WTC11 (cell line): ENCODE measurements at regions not wholly inside any gene's neighbourhood (a gene's known extent, or its start where the extent isn't known, plus 50 kb on each side); places are given as distances from the start of the nearest gene placed in this dataset.

Experiments used
- ATAC-seq: fragments of 200-7000 bp; cut with Tn5 transposase; 2 replicates; pipeline ENCODE4 v1.10.0; 2021; ENCODE audit warnings: mild to moderate bottlenecking, moderate library complexity
- CTCF ChIA-PET: fragments of 300-600 bp; sonication (Branson Sonifier 250); formaldehyde crosslinking; loops from one replicate; lab custom pipeline; 2021; ENCODE audit warnings: antibody characterized with exemption; lab: Charles Lee
- POLR2A ChIA-PET: fragments of 350-600 bp; sonication (Branson Sonifier 250); formaldehyde crosslinking; loops from one replicate; lab custom pipeline; 2021; ENCODE audit warnings: antibody characterized with exemption; lab: Charles Lee
- DNase-seq: peaks from one replicate; pipeline ENCODE4 v3.0.0; 2021; ENCODE audit warnings: low spot score
- H3K27ac Mint-ChIP-seq: 2 replicates; pipeline ENCODE4 v1.8.0; 2021; ENCODE audit warnings: mixed read lengths
- H3K27me3 Mint-ChIP-seq: 2 replicates; pipeline ENCODE4 v1.8.0; 2021; ENCODE audit warnings: low read depth, mild to moderate bottlenecking, moderate library complexity, mixed read lengths
- H3K36me3 Mint-ChIP-seq: 2 replicates; pipeline ENCODE4 v1.8.0; 2021; ENCODE audit warnings: mixed read lengths
- H3K4me1 Mint-ChIP-seq: 2 replicates; pipeline ENCODE4 v1.8.0; 2022; ENCODE audit warnings: mixed read lengths
- H3K4me3 Mint-ChIP-seq: 2 replicates; pipeline ENCODE4 v1.8.0; 2021; ENCODE audit warnings: mild to moderate bottlenecking, moderate library complexity, mixed read lengths
- H3K9me3 Mint-ChIP-seq: 2 replicates; pipeline ENCODE4 v1.8.0; 2021; ENCODE audit warnings: mixed read lengths
- CREB1 ChIP-seq: sonication (generic); formaldehyde crosslinking; IDR thresholded peaks from 2 replicates; pipeline ENCODE4 v1.8.0; 2023; ENCODE audit warnings: mild to moderate bottlenecking, missing genetic modification reagents
- EMX1 ChIP-seq: fragments of 250-450 bp; sonication (Bioruptor Pico); IDR thresholded peaks from 2 replicates; pipeline ENCODE4 v1.8.0; 2021; ENCODE audit warnings: mild to moderate bottlenecking
- ESRRA ChIP-seq: sonication (generic); formaldehyde crosslinking; IDR thresholded peaks from 2 replicates; pipeline ENCODE4 v1.8.1; 2022; ENCODE audit warnings: mild to moderate bottlenecking, missing genetic modification reagents, borderline replicate concordance
- ETV6 ChIP-seq: sonication (generic); formaldehyde crosslinking; IDR thresholded peaks from 2 replicates; pipeline ENCODE4 v1.8.1; 2022; ENCODE audit warnings: mild to moderate bottlenecking, missing genetic modification reagents
- FOXK1 ChIP-seq: sonication (generic); formaldehyde crosslinking; IDR thresholded peaks from 2 replicates; pipeline ENCODE4 v1.8.0; 2022; ENCODE audit warnings: mild to moderate bottlenecking, moderate library complexity, missing genetic modification reagents
- HMGA2 ChIP-seq: fragments of 250-450 bp; sonication (Bioruptor Pico); IDR thresholded peaks from 2 replicates; pipeline ENCODE4 v1.4.0; 2021; ENCODE audit warnings: mild to moderate bottlenecking, moderate library complexity
- MYBL2 ChIP-seq: sonication (generic); formaldehyde crosslinking; IDR thresholded peaks from 2 replicates; pipeline ENCODE4 v1.8.1; 2023; ENCODE audit warnings: mild to moderate bottlenecking, moderate library complexity, missing genetic modification reagents
- NFATC4 ChIP-seq: fragments of 250-450 bp; sonication (Bioruptor Pico); IDR thresholded peaks from 2 replicates; pipeline ENCODE4 v1.9.0; 2021; ENCODE audit warnings: mild to moderate bottlenecking
- NFE2L1 ChIP-seq: sonication (generic); formaldehyde crosslinking; IDR thresholded peaks from 2 replicates; pipeline ENCODE4 v1.8.1; 2023; ENCODE audit warnings: missing genetic modification reagents
- NFYB ChIP-seq: sonication (generic); formaldehyde crosslinking; conservative IDR thresholded peaks from 2 replicates; pipeline ENCODE4 v1.8.0; 2022; ENCODE audit warnings: low read depth, missing genetic modification reagents
- NR1H2 ChIP-seq: sonication (generic); formaldehyde crosslinking; IDR thresholded peaks from 2 replicates; pipeline ENCODE4 v1.9.0; 2021; ENCODE audit warnings: mild to moderate bottlenecking, moderate library complexity, missing genetic modification reagents
- OVOL2 ChIP-seq: fragments of 250-450 bp; sonication (Bioruptor Pico); IDR thresholded peaks from 2 replicates; pipeline ENCODE4 v1.9.0; 2021; ENCODE audit warnings: mild to moderate bottlenecking, borderline replicate concordance
- PRRX2 ChIP-seq: fragments of 250-450 bp; sonication (Bioruptor Pico); IDR thresholded peaks from 2 replicates; pipeline ENCODE4 v1.8.0; 2021; ENCODE audit warnings: mild to moderate bottlenecking
- SMAD3 ChIP-seq: sonication (generic); formaldehyde crosslinking; IDR thresholded peaks from 2 replicates; pipeline ENCODE4 v1.8.0; 2022; ENCODE audit warnings: missing genetic modification reagents, mild to moderate bottlenecking, borderline replicate concordance
- TEAD4 ChIP-seq: sonication (generic); formaldehyde crosslinking; IDR thresholded peaks from 2 replicates; pipeline ENCODE4 v1.8.0; 2022; ENCODE audit warnings: mild to moderate bottlenecking, missing genetic modification reagents
- ZNF138 ChIP-seq: sonication (generic); formaldehyde crosslinking; conservative IDR thresholded peaks from 2 replicates; pipeline ENCODE4 v1.8.1; 2022; ENCODE audit warnings: mild to moderate bottlenecking, moderate library complexity, missing genetic modification reagents
- ZNF263 ChIP-seq: sonication (generic); formaldehyde crosslinking; IDR thresholded peaks from 2 replicates; pipeline ENCODE4 v1.8.1; 2022; ENCODE audit warnings: low read depth, mild to moderate bottlenecking, moderate library complexity, missing genetic modification reagents
- ZNF281 ChIP-seq: sonication (generic); formaldehyde crosslinking; IDR thresholded peaks from 2 replicates; pipeline ENCODE4 v1.8.0; 2023; ENCODE audit warnings: mild to moderate bottlenecking, missing genetic modification reagents
- ZNF671 ChIP-seq: fragments of 250-450 bp; sonication (Bioruptor Pico); IDR thresholded peaks from 2 replicates; pipeline ENCODE4 v1.8.0; 2021; ENCODE audit warnings: mild to moderate bottlenecking
- TF ChIP-seq, protein P1 (sequence below): sonication (generic); formaldehyde crosslinking; IDR thresholded peaks from 2 replicates; pipeline ENCODE4 v1.8.0; 2022; ENCODE audit warnings: mild to moderate bottlenecking, missing genetic modification reagents
- TF ChIP-seq, protein P2 (sequence below): sonication (generic); formaldehyde crosslinking; IDR thresholded peaks from 2 replicates; pipeline ENCODE4 v1.8.0; 2022; ENCODE audit warnings: missing genetic modification reagents
- TF ChIP-seq, protein P3 (sequence below): sonication (generic); formaldehyde crosslinking; IDR thresholded peaks from 2 replicates; pipeline ENCODE4 v1.8.1; 2023; ENCODE audit warnings: mild to moderate bottlenecking, missing genetic modification reagents, borderline replicate concordance
- TF ChIP-seq, protein P4 (sequence below): sonication (generic); formaldehyde crosslinking; IDR thresholded peaks from 2 replicates; pipeline ENCODE4 v1.8.0; 2023; ENCODE audit warnings: missing genetic modification reagents

DNA sequence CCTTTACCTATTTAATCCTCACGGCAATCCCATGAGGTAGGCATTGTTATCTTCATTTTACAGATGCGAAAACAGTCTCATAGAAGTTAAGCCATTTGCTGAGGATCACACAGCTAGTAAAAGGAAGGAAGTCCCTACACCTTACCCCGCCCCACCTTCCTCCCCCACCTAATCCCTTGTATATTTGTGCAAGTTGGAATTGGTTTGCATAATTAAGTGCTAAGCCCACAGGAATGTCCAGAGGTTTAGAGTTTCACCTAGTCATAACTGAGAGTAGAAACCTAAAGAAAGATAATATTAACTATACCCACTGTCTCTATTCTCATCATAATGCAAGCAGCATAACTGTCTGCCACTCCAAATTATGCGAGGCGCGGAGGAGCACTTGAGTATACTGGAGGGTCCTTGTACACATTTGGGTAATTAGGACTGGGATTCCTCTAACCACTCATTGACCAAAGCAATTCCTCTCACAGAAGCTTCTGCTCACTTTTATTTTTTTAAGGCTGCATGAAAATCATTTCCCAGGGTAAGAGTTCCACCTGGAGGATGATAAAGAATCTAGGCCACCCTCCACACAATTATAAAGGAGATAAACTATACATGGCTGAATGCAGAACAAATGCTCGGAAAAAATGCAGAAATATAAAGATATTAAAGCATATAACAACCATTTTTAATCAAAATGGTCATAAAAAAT is 199.9 kb downstream of the FAM181B start (continued):
- TF ChIP-seq SMAD3 (CRISPR knock-in tag) = no peak
- TF ChIP-seq, protein P1, sequence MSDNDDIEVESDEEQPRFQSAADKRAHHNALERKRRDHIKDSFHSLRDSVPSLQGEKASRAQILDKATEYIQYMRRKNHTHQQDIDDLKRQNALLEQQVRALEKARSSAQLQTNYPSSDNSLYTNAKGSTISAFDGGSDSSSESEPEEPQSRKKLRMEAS (CRISPR knock-in tag) = no peak

DNA sequence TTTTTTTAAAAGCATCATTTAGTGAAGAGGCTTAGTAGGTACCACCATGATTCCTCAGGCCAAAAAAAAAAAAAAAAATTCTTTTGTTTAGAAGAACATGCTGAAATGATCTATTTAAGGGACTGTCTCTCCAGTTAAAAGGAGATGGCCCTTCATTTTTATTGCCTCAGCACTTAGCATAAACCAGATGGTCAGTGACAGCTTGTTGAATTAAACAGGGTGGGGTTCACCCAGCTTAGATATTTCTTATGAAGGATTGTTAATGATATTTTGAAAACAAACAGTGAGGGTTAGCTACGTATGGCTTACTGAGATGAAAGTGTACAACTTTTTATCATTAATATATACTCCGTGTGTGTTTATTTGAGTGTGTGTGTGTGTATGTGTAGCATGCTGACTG is 203.7 kb downstream of the FAM181B start:
- Mint-ChIP-seq H3K27ac (no peak overlapping the region), H3K27me3 (no peaks in the 10 kb centered on the region), H3K36me3 (no peaks in the 10 kb centered on the region), H3K4me1 (peaks cover 11% of the 10 kb centered on the region), H3K4me3 (no peak overlapping the region), H3K9me3 (peaks cover 9% of the 10 kb centered on the region; the same call in 1 of the 2 replicates)
- no peak for ATAC-seq
- POLR2A ChIA-PET = interaction anchor here (0.7 kb wide), 1 partner anchor 1266 kb away, joined by 4 read pairs; no protein-coding TSS in a partner anchor
- CTCF ChIA-PET = no interaction called here
- no peak for DNase-seq
- no peak for TF ChIP-seq HMGA2
- TF ChIP-seq EMX1 (CRISPR knock-in tag) = no peak
- TF ChIP-seq CREB1 (CRISPR knock-in tag) = no peak
- TF ChIP-seq, protein P2, sequence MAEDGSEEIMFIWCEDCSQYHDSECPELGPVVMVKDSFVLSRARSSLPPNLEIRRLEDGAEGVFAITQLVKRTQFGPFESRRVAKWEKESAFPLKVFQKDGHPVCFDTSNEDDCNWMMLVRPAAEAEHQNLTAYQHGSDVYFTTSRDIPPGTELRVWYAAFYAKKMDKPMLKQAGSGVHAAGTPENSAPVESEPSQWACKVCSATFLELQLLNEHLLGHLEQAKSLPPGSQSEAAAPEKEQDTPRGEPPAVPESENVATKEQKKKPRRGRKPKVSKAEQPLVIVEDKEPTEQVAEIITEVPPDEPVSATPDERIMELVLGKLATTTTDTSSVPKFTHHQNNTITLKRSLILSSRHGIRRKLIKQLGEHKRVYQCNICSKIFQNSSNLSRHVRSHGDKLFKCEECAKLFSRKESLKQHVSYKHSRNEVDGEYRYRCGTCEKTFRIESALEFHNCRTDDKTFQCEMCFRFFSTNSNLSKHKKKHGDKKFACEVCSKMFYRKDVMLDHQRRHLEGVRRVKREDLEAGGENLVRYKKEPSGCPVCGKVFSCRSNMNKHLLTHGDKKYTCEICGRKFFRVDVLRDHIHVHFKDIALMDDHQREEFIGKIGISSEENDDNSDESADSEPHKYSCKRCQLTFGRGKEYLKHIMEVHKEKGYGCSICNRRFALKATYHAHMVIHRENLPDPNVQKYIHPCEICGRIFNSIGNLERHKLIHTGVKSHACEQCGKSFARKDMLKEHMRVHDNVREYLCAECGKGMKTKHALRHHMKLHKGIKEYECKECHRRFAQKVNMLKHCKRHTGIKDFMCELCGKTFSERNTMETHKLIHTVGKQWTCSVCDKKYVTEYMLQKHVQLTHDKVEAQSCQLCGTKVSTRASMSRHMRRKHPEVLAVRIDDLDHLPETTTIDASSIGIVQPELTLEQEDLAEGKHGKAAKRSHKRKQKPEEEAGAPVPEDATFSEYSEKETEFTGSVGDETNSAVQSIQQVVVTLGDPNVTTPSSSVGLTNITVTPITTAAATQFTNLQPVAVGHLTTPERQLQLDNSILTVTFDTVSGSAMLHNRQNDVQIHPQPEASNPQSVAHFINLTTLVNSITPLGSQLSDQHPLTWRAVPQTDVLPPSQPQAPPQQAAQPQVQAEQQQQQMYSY = no peak
- TF ChIP-seq NR1H2 = no peak
- TF ChIP-seq FOXK1 (CRISPR knock-in tag) = no peak
- TF ChIP-seq NFYB (CRISPR knock-in tag) = no peak
- no peak for TF ChIP-seq ZNF263 (CRISPR knock-in tag)
- TF ChIP-seq PRRX2 = no peak
- TF ChIP-seq NFE2L1 (CRISPR knock-in tag) = no peak
- TF ChIP-seq OVOL2 (CRISPR knock-in tag) = no peak

GRCh38 chr11:82527081-82527584 is 206.5 kb downstream of the FAM181B start:
- H3K36me3 Mint-ChIP-seq = no peaks in the 10 kb centered on the region
- H3K9me3 Mint-ChIP-seq = peaks cover 9% of the 10 kb centered on the region; the same call in 1 of the 2 replicates
- H3K27me3 Mint-ChIP-seq = no peaks in the 10 kb centered on the region
- ChIA-PET CTCF (interaction anchor here (0.7 kb wide), 1 partner anchor 169 kb away, joined by 3 read pairs; no protein-coding TSS in a partner anchor), POLR2A (no interaction called here)
- DNase-seq = no peak
- peaks cover 4% of the 10 kb centered on the region for H3K4me1 Mint-ChIP-seq
- H3K4me3 Mint-ChIP-seq = no peak overlapping the region
- TF ChIP-seq ZNF281 = no peak
- TF ChIP-seq NFYB (CRISPR knock-in tag) = no peak
- TF ChIP-seq MYBL2 (CRISPR knock-in tag) = no peak
- TF ChIP-seq, protein P3, sequence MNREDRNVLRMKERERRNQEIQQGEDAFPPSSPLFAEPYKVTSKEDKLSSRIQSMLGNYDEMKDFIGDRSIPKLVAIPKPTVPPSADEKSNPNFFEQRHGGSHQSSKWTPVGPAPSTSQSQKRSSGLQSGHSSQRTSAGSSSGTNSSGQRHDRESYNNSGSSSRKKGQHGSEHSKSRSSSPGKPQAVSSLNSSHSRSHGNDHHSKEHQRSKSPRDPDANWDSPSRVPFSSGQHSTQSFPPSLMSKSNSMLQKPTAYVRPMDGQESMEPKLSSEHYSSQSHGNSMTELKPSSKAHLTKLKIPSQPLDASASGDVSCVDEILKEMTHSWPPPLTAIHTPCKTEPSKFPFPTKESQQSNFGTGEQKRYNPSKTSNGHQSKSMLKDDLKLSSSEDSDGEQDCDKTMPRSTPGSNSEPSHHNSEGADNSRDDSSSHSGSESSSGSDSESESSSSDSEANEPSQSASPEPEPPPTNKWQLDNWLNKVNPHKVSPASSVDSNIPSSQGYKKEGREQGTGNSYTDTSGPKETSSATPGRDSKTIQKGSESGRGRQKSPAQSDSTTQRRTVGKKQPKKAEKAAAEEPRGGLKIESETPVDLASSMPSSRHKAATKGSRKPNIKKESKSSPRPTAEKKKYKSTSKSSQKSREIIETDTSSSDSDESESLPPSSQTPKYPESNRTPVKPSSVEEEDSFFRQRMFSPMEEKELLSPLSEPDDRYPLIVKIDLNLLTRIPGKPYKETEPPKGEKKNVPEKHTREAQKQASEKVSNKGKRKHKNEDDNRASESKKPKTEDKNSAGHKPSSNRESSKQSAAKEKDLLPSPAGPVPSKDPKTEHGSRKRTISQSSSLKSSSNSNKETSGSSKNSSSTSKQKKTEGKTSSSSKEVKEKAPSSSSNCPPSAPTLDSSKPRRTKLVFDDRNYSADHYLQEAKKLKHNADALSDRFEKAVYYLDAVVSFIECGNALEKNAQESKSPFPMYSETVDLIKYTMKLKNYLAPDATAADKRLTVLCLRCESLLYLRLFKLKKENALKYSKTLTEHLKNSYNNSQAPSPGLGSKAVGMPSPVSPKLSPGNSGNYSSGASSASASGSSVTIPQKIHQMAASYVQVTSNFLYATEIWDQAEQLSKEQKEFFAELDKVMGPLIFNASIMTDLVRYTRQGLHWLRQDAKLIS = no peak
- TF ChIP-seq OVOL2 (CRISPR knock-in tag) = no peak
- TF ChIP-seq ZNF138 (CRISPR knock-in tag) = no peak
- no peak for TF ChIP-seq TEAD4 (CRISPR knock-in tag)
- TF ChIP-seq, protein P4, sequence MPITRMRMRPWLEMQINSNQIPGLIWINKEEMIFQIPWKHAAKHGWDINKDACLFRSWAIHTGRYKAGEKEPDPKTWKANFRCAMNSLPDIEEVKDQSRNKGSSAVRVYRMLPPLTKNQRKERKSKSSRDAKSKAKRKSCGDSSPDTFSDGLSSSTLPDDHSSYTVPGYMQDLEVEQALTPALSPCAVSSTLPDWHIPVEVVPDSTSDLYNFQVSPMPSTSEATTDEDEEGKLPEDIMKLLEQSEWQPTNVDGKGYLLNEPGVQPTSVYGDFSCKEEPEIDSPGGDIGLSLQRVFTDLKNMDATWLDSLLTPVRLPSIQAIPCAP = no peak
- no peak for TF ChIP-seq ETV6 (CRISPR knock-in tag)
- TF ChIP-seq ESRRA (CRISPR knock-in tag) = no peak
- no peak for TF ChIP-seq FOXK1 (CRISPR knock-in tag)
- no peak for TF ChIP-seq NFATC4 (CRISPR knock-in tag)
- TF ChIP-seq CREB1 (CRISPR knock-in tag) = no peak
- no peak for TF ChIP-seq ZNF671 (CRISPR knock-in tag)
- no peak for ATAC-seq
- no peak overlapping the region for H3K27ac Mint-ChIP-seq
